B cell (primary cell): ENCODE measurements at regions not wholly inside any gene's neighbourhood (a gene's known extent, or its start where the extent isn't known, plus 50 kb on each side); places are given as distances from the start of the nearest gene placed in this dataset.

Source experiments
- EZH2 ChIP-seq: IDR thresholded peaks from 2 replicates; pipeline ENCODE4 v1.6.1; 2012; ENCODE audit warnings: borderline replicate concordance, low read depth, mild to moderate bottlenecking, moderate library complexity, low read length; ENCODE audit not compliant: insufficient read depth, poor library complexity, severe bottlenecking
- TF ChIP-seq, protein P1 (sequence below): fragments of 200-600 bp; IDR thresholded peaks from one replicate; pipeline ENCODE4 v1.8.0; 2022; ENCODE audit warnings: antibody characterized with exemption, mild to moderate bottlenecking

- TF ChIP-seq, protein P1, sequence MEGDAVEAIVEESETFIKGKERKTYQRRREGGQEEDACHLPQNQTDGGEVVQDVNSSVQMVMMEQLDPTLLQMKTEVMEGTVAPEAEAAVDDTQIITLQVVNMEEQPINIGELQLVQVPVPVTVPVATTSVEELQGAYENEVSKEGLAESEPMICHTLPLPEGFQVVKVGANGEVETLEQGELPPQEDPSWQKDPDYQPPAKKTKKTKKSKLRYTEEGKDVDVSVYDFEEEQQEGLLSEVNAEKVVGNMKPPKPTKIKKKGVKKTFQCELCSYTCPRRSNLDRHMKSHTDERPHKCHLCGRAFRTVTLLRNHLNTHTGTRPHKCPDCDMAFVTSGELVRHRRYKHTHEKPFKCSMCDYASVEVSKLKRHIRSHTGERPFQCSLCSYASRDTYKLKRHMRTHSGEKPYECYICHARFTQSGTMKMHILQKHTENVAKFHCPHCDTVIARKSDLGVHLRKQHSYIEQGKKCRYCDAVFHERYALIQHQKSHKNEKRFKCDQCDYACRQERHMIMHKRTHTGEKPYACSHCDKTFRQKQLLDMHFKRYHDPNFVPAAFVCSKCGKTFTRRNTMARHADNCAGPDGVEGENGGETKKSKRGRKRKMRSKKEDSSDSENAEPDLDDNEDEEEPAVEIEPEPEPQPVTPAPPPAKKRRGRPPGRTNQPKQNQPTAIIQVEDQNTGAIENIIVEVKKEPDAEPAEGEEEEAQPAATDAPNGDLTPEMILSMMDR = no peak
- no peak for TF ChIP-seq EZH2
These were observed 77.0 kb upstream of the TSC22D1 start for GRCh38 chr13:44652962-44653660.
